Stomach (tissue), 8 donors: ENCODE measurements at regions not wholly inside any gene's neighbourhood (a gene's known extent, or its start where the extent isn't known, plus 50 kb on each side); places are given as distances from the start of the nearest gene placed in this dataset.
A peak's percentile ranks its signal among the peaks of the same experiment; 100 is the strongest.

Experiments used
- DNase-seq, 2 donors: peaks; one replicate each; pipeline versions ENCODE4 v3.0.0 to v3.0.0-alpha.2; 2013 to 2019
- H3K27ac ChIP-seq, 5 donors: fragments of 200-600 bp in 4 of 5; sonication (generic) in 4 of 5; one replicate each; pipeline ENCODE4 v1.5.1; 2013 to 2019; ENCODE audit warnings: mild to moderate bottlenecking in 1 of 5, moderate library complexity in 1 of 5
- H3K27me3 ChIP-seq, 3 donors: fragments of 200-600 bp; sonication (generic); one replicate each; pipeline ENCODE4 v1.5.1; 2017 to 2019; ENCODE audit warnings: mixed run types in 1 of 3
- H3K36me3 ChIP-seq, 4 donors: fragments of 200-600 bp; sonication (generic); 1 replicate in 3 of 4; 2 replicates in 1 of 4; pipeline ENCODE4 v1.5.1; 2016 to 2019
- H3K4me1 ChIP-seq, 4 donors: fragments of 200-600 bp; sonication (generic); one replicate each; pipeline ENCODE4 v1.5.1; 2016 to 2019
- H3K4me3 ChIP-seq, 4 donors: fragments of 200-600 bp; sonication (generic) in 3 of 4; one replicate each; pipeline ENCODE4 v1.5.1; 2016 to 2019; ENCODE audit warnings: mild to moderate bottlenecking in 1 of 4
- H3K9me3 ChIP-seq, 4 donors: fragments of 200-600 bp; sonication (generic); one replicate each; pipeline ENCODE4 v1.5.1; 2016 to 2019
- CTCF ChIP-seq, 7 experiments: fragments of 450-650 bp in 4 of 7; fragments of 200-600 bp in 3 of 7; sonication (generic) in 3 of 7; IDR thresholded peaks; one replicate each; pipeline ENCODE4 v1.5.1; 2016 to 2019; ENCODE audit warnings: antibody characterized with exemption in 7 of 7, control low read depth in 2 of 7, mild to moderate bottlenecking in 1 of 7
- EP300 ChIP-seq: sonication (generic); formaldehyde crosslinking; IDR thresholded peaks from one replicate; pipeline ENCODE4 v1.6.1; 2017; ENCODE audit warnings: antibody characterized with exemption
- POLR2A ChIP-seq, 4 donors: fragments of 450-650 bp; IDR thresholded peaks; one replicate each; pipeline ENCODE4 v1.6.1; 2016; ENCODE audit warnings: antibody characterized with exemption in 4 of 4, control low read depth in 2 of 4, mild to moderate bottlenecking in 1 of 4, moderate library complexity in 1 of 4
- POLR2AphosphoS5 ChIP-seq, 3 donors: sonication (generic); formaldehyde crosslinking; IDR thresholded peaks; one replicate each; pipeline ENCODE4 v1.6.1; 2016; ENCODE audit warnings: antibody characterized with exemption in 3 of 3
- WGBS, 5 donors: extraction: QIAGEN DNeasy Blood & Tissue Kit in 3 of 5; methylation state at CpG; one replicate each; pipeline versions ENCODE4 v1.1.5 to v1.1.7; 2013 to 2018; 5-methylcytosine and 5-hydroxymethylcytosine counted together
- intact Hi-C: fragments of 100-400 bp; cut with DNase I; formaldehyde crosslinking; loops from one replicate; pipeline ENCODE4 v1.15.1; 2023; ENCODE audit warnings: low total_unique reads
- donor health status: healthy with polysubstance abuse.
- donor health status: Bipolar disorder and iron deficiency.
- donor health status: healthy.

GRCh38 chr3:168322941-168323340 lies 227.2 kb upstream of the GOLIM4 start:
- WGBS, 5 donors: 50 to 71% (median 58%) methylated on average over 4 of the region's 4 CpGs
- no peaks in the 10 kb centered on the region for H3K27me3 ChIP-seq
- intact Hi-C loops: no loop called here
- no peaks in the 10 kb centered on the region for H3K9me3 ChIP-seq
- TF ChIP-seq CTCF (IDR thresholded peaks at IDR 0.05) (no peak), POLR2AphosphoS5 (IDR thresholded peaks at IDR 0.05) (no peak), POLR2A (IDR thresholded peaks at IDR 0.05) (no peak), EP300 (no peak)
- no peak for DNase-seq
- H3K4me1 ChIP-seq: no peaks in the 10 kb centered on the region
- H3K4me3 ChIP-seq: no peak overlapping the region
- H3K27ac ChIP-seq: no peak overlapping the region
- H3K36me3 ChIP-seq: no peaks in the 10 kb centered on the region

GRCh38 chr3:168314166-168314565 lies 218.4 kb upstream of the GOLIM4 start:
- Histone ChIP-seq H3K4me3 (no peak overlapping the region), H3K9me3 (no peaks in the 10 kb centered on the region), H3K27ac (no peak overlapping the region), H3K36me3 (no peaks in the 10 kb centered on the region), H3K27me3 (no peaks in the 10 kb centered on the region), H3K4me1 (no peaks in the 10 kb centered on the region)
- intact Hi-C loops: no loop called here
- DNase-seq: no peak
- TF ChIP-seq POLR2A (IDR thresholded peaks at IDR 0.05) (no peak), EP300 (no peak), POLR2AphosphoS5 (IDR thresholded peaks at IDR 0.05) (no peak), CTCF (IDR thresholded peaks at IDR 0.05) (no peak)
- 75 to 87% (median 78%) methylated on average over 3 of the region's 3 CpGs for WGBS, 5 donors

GRCh38 chr3:168312984-168313383 lies 217.3 kb upstream of the GOLIM4 start:
- Histone ChIP-seq H3K4me3 (no peak overlapping the region), H3K27ac (no peak overlapping the region), H3K27me3 (no peaks in the 10 kb centered on the region), H3K9me3 (no peaks in the 10 kb centered on the region), H3K36me3 (no peaks in the 10 kb centered on the region), H3K4me1 (no peaks in the 10 kb centered on the region)
- 61 to 82% (median 78%) methylated on average over 3 to 4 of the region's 4 CpGs for WGBS, 5 donors
- intact Hi-C loops: no loop called here
- peak in 1 of 2 donors; percentile 16 for DNase-seq
- TF ChIP-seq CTCF (IDR thresholded peaks at IDR 0.05): no peak
- TF ChIP-seq POLR2AphosphoS5 (IDR thresholded peaks at IDR 0.05): no peak

GRCh38 chr3:168307893-168308292 lies 212.2 kb upstream of the GOLIM4 start:
- TF ChIP-seq EP300: no peak
- TF ChIP-seq CTCF (IDR thresholded peaks at IDR 0.05): no peak
- no peak for TF ChIP-seq POLR2AphosphoS5 (IDR thresholded peaks at IDR 0.05)
- no peak for TF ChIP-seq POLR2A (IDR thresholded peaks at IDR 0.05)
- H3K9me3 ChIP-seq: peaks cover 0 to 9% (median 4%) of the 10 kb centered on the region in 4 donors

More at GRCh38 chr3:168307893-168308292, 212.2 kb upstream of the GOLIM4 start:
- H3K27me3 ChIP-seq: no peaks in the 10 kb centered on the region
- H3K4me3 ChIP-seq: no peak overlapping the region
- no peaks in the 10 kb centered on the region for H3K36me3 ChIP-seq
- H3K27ac ChIP-seq: no peak overlapping the region
- no peaks in the 10 kb centered on the region for H3K4me1 ChIP-seq
- intact Hi-C loops: no loop called here
- DNase-seq: no peak
